ENCODE measurements at regions not wholly inside any gene's neighbourhood (a gene's known extent, or its start where the extent isn't known, plus 50 kb on each side); places are given as distances from the start of the nearest gene placed in this dataset.

GRCh38 chr13:105902396-105902795 lies 633.1 kb downstream of the EFNB2 start:
- ChIA-PET POLR2A (ENCODE audit: partially characterized antibody) (no interaction called here), CTCF (ENCODE audit: partially characterized antibody) (no interaction called here)
- Histone ChIP-seq H3K23ac (ENCODE audit: insufficient read length) (no peak overlapping the region), H3K14ac (ENCODE audit: insufficient read length) (no peak overlapping the region), H4K20me1 (replicated peaks in 1 of 2; ENCODE audit: control insufficient read depth in 1 of 2, insufficient read depth in 2 of 2, low read length in 2 of 2) (no peaks in the 10 kb centered on the region), H3K9me3 (ENCODE audit: insufficient read depth in 2 of 2, low read depth in 1 of 2, low read length in 1 of 2) (no peaks in the 10 kb centered on the region), H3K4me2 (ENCODE audit: insufficient read depth in 1 of 2, low read depth in 2 of 2, low read length in 2 of 2) (no peak overlapping the region), H3K4ac (replicated peaks; ENCODE audit: insufficient read length, low read depth, low read length) (no peak overlapping the region), H3K4me3 (ENCODE audit: extremely low read depth in 1 of 4, insufficient read depth in 2 of 4, low read depth in 3 of 4, low read length in 4 of 4) (no peak overlapping the region), H3K9ac (replicated peaks in 1 of 4; ENCODE audit: extremely low read depth in 1 of 4, low read depth in 3 of 4, low read length in 3 of 4) (no peak overlapping the region), H3K18ac (ENCODE audit: extremely low read depth, low read length) (no peak overlapping the region), H2BK120ac (replicated peaks; ENCODE audit: low read depth, low read length) (no peak overlapping the region), H3K27me3 (replicated peaks in 1 of 4; ENCODE audit: control insufficient read depth in 3 of 4, extremely low read depth in 1 of 4, insufficient read depth in 3 of 4, low read length in 3 of 4) (no peaks in the 10 kb centered on the region), H2BK15ac (ENCODE audit: low read length) (no peak overlapping the region), H3K36me3 (ENCODE audit: control insufficient read depth in 2 of 4, insufficient read depth in 4 of 4, low read length in 3 of 4) (no peaks in the 10 kb centered on the region), H2BK5ac (ENCODE audit: low read depth, low read length) (no peak overlapping the region), H2AFZ (ENCODE audit: low read length) (no peak overlapping the region), H3K23me2 (ENCODE audit: low read depth, low read length) (no peaks in the 10 kb centered on the region), H4K5ac (ENCODE audit: insufficient read length, low read depth, low read length) (no peak overlapping the region), H4K91ac (replicated peaks; ENCODE audit: insufficient read length, low read length) (no peak overlapping the region), H3K79me2 (ENCODE audit: control insufficient read depth in 1 of 2, insufficient read depth in 2 of 2, low read length in 2 of 2) (no peaks in the 10 kb centered on the region), H3K4me1 (replicated peaks in 1 of 4; ENCODE audit: control insufficient read depth in 3 of 4, insufficient read depth in 4 of 4, low read length in 3 of 4) (no peaks in the 10 kb centered on the region), H2BK20ac (ENCODE audit: low read length) (no peak overlapping the region), H2AK5ac (ENCODE audit: low read depth, low read length) (no peak overlapping the region), H3K56ac (replicated peaks; ENCODE audit: insufficient read length, low read depth, low read length) (no peak overlapping the region), H3K79me1 (ENCODE audit: low read depth, low read length) (no peaks in the 10 kb centered on the region), H2BK12ac (ENCODE audit: low read depth, low read length) (no peak overlapping the region), H4K8ac (ENCODE audit: extremely low read depth, insufficient read depth, low read length) (no peak overlapping the region), H3K27ac (ENCODE audit: low read depth, low read length) (no peak overlapping the region)
- DNase-seq (ENCODE audit: low read depth in 1 of 2, low spot score in 2 of 2) (no peak), FAIRE-seq (no peak)
- WGBS, 2 experiments (ENCODE audit: extremely low coverage in 1 of 2, insufficient coverage in 1 of 2, insufficient read length in 1 of 2, insufficient replicate concordance in 2 of 2, low coverage in 1 of 2, low lambda C conversion rate in 2 of 2, missing lambda C conversion rate in 1 of 2): 91% methylated on average over 2 of the region's 2 CpGs; no CpG with 5 or more reads in 1 of the 2 experiments
- TF ChIP-seq, protein P1, sequence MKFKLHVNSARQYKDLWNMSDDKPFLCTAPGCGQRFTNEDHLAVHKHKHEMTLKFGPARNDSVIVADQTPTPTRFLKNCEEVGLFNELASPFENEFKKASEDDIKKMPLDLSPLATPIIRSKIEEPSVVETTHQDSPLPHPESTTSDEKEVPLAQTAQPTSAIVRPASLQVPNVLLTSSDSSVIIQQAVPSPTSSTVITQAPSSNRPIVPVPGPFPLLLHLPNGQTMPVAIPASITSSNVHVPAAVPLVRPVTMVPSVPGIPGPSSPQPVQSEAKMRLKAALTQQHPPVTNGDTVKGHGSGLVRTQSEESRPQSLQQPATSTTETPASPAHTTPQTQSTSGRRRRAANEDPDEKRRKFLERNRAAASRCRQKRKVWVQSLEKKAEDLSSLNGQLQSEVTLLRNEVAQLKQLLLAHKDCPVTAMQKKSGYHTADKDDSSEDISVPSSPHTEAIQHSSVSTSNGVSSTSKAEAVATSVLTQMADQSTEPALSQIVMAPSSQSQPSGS (IDR thresholded peaks at IDR 0.05; ENCODE audit: low read length): no peak
- TF ChIP-seq CTCF (IDR thresholded peaks at IDR 0.05; ENCODE audit: control extremely low read depth in 1 of 3, insufficient read depth in 1 of 3, low read depth in 1 of 3, low read length in 3 of 3) (no peak), HDAC6 (IDR thresholded peaks at IDR 0.05; ENCODE audit: low read depth, low read length) (no peak), RBBP5 (IDR thresholded peaks at IDR 0.05; ENCODE audit: borderline replicate concordance, low read depth, low read length) (no peak), TAF1 (IDR thresholded peaks at IDR 0.05; ENCODE audit: low read depth, low read length) (no peak), JUND (IDR thresholded peaks at IDR 0.05; ENCODE audit: low read length) (no peak), GTF2F1 (IDR thresholded peaks at IDR 0.05; ENCODE audit: borderline replicate concordance, low read depth, low read length) (no peak), YY1 (IDR thresholded peaks at IDR 0.05; ENCODE audit: low read depth, low read length) (no peak), POLR2AphosphoS5 (IDR thresholded peaks at IDR 0.05; ENCODE audit: low read depth, low read length) (no peak)
- TF ChIP-seq, protein P2, sequence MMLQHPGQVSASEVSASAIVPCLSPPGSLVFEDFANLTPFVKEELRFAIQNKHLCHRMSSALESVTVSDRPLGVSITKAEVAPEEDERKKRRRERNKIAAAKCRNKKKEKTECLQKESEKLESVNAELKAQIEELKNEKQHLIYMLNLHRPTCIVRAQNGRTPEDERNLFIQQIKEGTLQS (IDR thresholded peaks at IDR 0.05; ENCODE audit: insufficient read depth, low read depth, low read length): no peak
